ENCODE measurements at regions not wholly inside any gene's neighbourhood (a gene's known extent, or its start where the extent isn't known, plus 50 kb on each side); places are given as distances from the start of the nearest gene placed in this dataset.

GRCh38 chr9:18229992-18230676, 243.8 kb upstream of the ADAMTSL1 start:
- TF ChIP-seq CTCF (IDR thresholded peaks at IDR 0.05; ENCODE audit: insufficient read depth, low read length, poor library complexity, severe bottlenecking) (no peak), EZH2phosphoT487 (conservative IDR thresholded peaks at IDR 0.05; ENCODE audit: low read length) (no peak)

Measured in SU-DHL-6 (cell line).